GM12878 (cell line): ENCODE measurements at regions not wholly inside any gene's neighbourhood (a gene's known extent, or its start where the extent isn't known, plus 50 kb on each side); places are given as distances from the start of the nearest gene placed in this dataset.

ENCODE experiments used
- ATAC-seq: fragments of 200-7000 bp; cut with Tn5 transposase; 3 replicates; pipeline ENCODE4 v1.9.1; 2020; ENCODE audit warnings: mild to moderate bottlenecking, moderate library complexity
- BruUV-seq: library from RNA; stranded (reverse); fragments of 400-500 nt; replicated peaks from 2 replicates; lab custom pipeline; 2021; lab: Mats Ljungman, UMichigan
- CTCF ChIA-PET: fragments of 300-600 bp; sonication (Branson Sonifier 250); formaldehyde crosslinking; extraction: SDS; loops from one replicate; lab custom pipeline; 2021; ENCODE audit warnings: inconsistent platforms; lab: Yijun Ruan, JAX
- POLR2A ChIA-PET: fragments of 350-600 bp; formaldehyde crosslinking; extraction: SDS; loops from one replicate; lab custom pipeline; 2021; ENCODE audit warnings: inconsistent platforms; lab: Charles Lee
- RAD21 ChIA-PET: fragments of 300-600 bp; sonication (Branson Sonifier 250); formaldehyde crosslinking; loops from one replicate; lab custom pipeline; 2023; ENCODE audit warnings: antibody characterized with exemption; ENCODE audit not compliant: unreplicated experiment; lab: Charles Lee
- SMC1A ChIA-PET: fragments of 300-600 bp; sonication (Branson Sonifier 250); formaldehyde crosslinking; loops from one replicate; lab custom pipeline; 2023; ENCODE audit not compliant: unreplicated experiment, uncharacterized antibody; lab: Charles Lee
- DNase-seq: peaks from one replicate; pipeline ENCODE4 v3.0.0-alpha.2; 2011; ENCODE audit warnings: low read depth, low spot score
- FAIRE-seq: peaks from 3 replicates; lab custom pipeline; 2011; peaks lifted over from hg19 to GRCh38; lab: Jason Lieb, UNC
- H2AFZ ChIP-seq: 2 replicates; pipeline ENCODE4 v1.6.0; 2011; ENCODE audit warnings: low read depth, low read length, control low read depth; ENCODE audit not compliant: control insufficient read depth
- H3K27ac ChIP-seq: 2 replicates; pipeline ENCODE4 v1.5.1; 2011; ENCODE audit warnings: control low read depth; ENCODE audit not compliant: control insufficient read depth, insufficient read depth
- H3K27me3 ChIP-seq, 2 experiments: replicated peaks in 1 of 2; 2 replicates each; pipeline versions ENCODE4 v1.6.0 to v1.6.1; 2011; ENCODE audit warnings: low read length in 1 of 2; ENCODE audit not compliant: control insufficient read depth in 2 of 2, insufficient read depth in 2 of 2
- H3K36me3 ChIP-seq, 2 experiments: 2 replicates each; pipeline ENCODE4 v1.5.1; 2011; ENCODE audit warnings: low read length in 1 of 2; ENCODE audit not compliant: control insufficient read depth in 2 of 2, insufficient read depth in 2 of 2
- H3K4me1 ChIP-seq: 2 replicates; pipeline ENCODE4 v1.6.1; 2011; ENCODE audit warnings: mild to moderate bottlenecking, low read length, moderate library complexity, mixed read lengths; ENCODE audit not compliant: control insufficient read depth, insufficient read depth
- H3K4me2 ChIP-seq: 2 replicates; pipeline ENCODE4 v1.6.0; 2011; ENCODE audit warnings: control low read depth; ENCODE audit not compliant: control insufficient read depth, insufficient read depth
- H3K4me3 ChIP-seq: fragments of 200-600 bp; sonication (generic); 2 replicates; pipeline ENCODE4 v1.5.1; 2016
- H3K79me2 ChIP-seq: 2 replicates; pipeline ENCODE4 v1.6.0; 2011; ENCODE audit warnings: low read length; ENCODE audit not compliant: control insufficient read depth, insufficient read depth
- H3K9ac ChIP-seq: 2 replicates; pipeline ENCODE4 v1.8.0; 2011; ENCODE audit warnings: low read length, control low read depth, mixed read lengths; ENCODE audit not compliant: control insufficient read depth, insufficient read depth
- H3K9me3 ChIP-seq: replicated peaks from 3 replicates; pipeline ENCODE4 v1.5.1; 2011; ENCODE audit warnings: mild to moderate bottlenecking, low read length; ENCODE audit not compliant: control insufficient read depth, insufficient read depth
- H4K20me1 ChIP-seq: 2 replicates; pipeline ENCODE4 v1.6.0; 2011; ENCODE audit not compliant: control insufficient read depth, insufficient read depth
- ESRRA ChIP-seq: IDR thresholded peaks from 2 replicates; pipeline ENCODE4 v1.6.1; 2012; ENCODE audit warnings: mild to moderate bottlenecking, low read length, improper control_type of control experiment
- LARP7 ChIP-seq: fragments of 450-650 bp; IDR thresholded peaks from 2 replicates; pipeline ENCODE4 v1.6.1; 2017; ENCODE audit warnings: mild to moderate bottlenecking
- MTA2 ChIP-seq: fragments of 450-650 bp; IDR thresholded peaks from 2 replicates; pipeline ENCODE4 v1.6.1; 2016; ENCODE audit warnings: low read depth, mild to moderate bottlenecking, moderate library complexity
- NR2C1 ChIP-seq: fragments of 450-650 bp; IDR thresholded peaks from 2 replicates; pipeline ENCODE4 v1.6.1; 2017; ENCODE audit warnings: antibody characterized with exemption, mild to moderate bottlenecking, moderate library complexity
- RAD21 ChIP-seq: IDR thresholded peaks from 2 replicates; pipeline ENCODE4 v1.6.1; 2011; ENCODE audit warnings: mild to moderate bottlenecking, low read depth, low read length, moderate library complexity; ENCODE audit not compliant: insufficient read depth
- YBX1 ChIP-seq: fragments of 450-650 bp; IDR thresholded peaks from 2 replicates; pipeline ENCODE4 v1.6.1; 2016; ENCODE audit warnings: antibody characterized with exemption
- ZNF622 ChIP-seq: fragments of 450-650 bp; IDR thresholded peaks from 2 replicates; pipeline ENCODE4 v1.6.1; 2017; ENCODE audit warnings: mild to moderate bottlenecking, inconsistent platforms
- WGBS: methylation state at CpG from one replicate; pipeline ENCODE4 v1.1.6; 2016; ENCODE audit warnings: low lambda C conversion rate; ENCODE audit not compliant: insufficient replicate concordance, insufficient coverage; ENCODE audit errors: missing lambda C conversion rate; 5-methylcytosine and 5-hydroxymethylcytosine counted together
- in situ Hi-C: fragments of 300-500 bp; cut with MboI; formaldehyde crosslinking; loops from 9 replicates; pipeline ENCODE4 v1.14.3; 2018; ENCODE audit warnings: mixed read lengths
- intact Hi-C: fragments of 100-400 bp; cut with micrococcal nuclease; formaldehyde crosslinking; loops from one replicate; pipeline ENCODE4 v1.14.2; 2022; ENCODE audit not compliant: unreplicated experiment
- TF ChIP-seq, protein P1 (sequence below): fragments of 450-650 bp; conservative IDR thresholded peaks from 2 replicates; pipeline ENCODE4 v1.6.1; 2017; ENCODE audit warnings: mild to moderate bottlenecking, moderate library complexity
- TF ChIP-seq, protein P2 (sequence below): IDR thresholded peaks from 2 replicates; pipeline ENCODE4 v1.6.1; 2012; ENCODE audit warnings: low read length, inconsistent platforms
- TF ChIP-seq, protein P3 (sequence below): fragments of 150-350 bp; IDR thresholded peaks from 2 replicates; pipeline ENCODE4 v1.6.1; 2014; ENCODE audit warnings: mild to moderate bottlenecking, low read depth, low read length

DNA sequence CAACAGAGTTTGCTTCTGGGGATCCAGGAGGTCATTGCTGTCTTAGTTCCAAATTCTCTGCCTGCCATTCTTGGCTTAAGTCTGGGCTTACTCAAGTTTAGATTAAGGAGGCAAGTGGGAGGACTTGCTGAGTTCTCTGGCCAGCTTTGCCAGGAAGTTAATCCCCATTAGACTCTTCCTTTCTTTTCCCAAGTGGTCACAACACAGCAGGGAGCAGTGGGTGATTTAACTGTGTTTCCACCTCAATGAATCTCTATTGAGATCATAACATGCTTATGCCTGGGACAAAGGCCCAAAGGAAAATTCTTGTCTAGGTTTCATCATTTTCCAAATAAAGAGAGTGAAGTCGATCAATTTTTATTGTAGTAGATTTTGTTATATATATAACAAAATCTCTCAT, 1159.6 kb downstream of the SORCS3 start:
- no peak overlapping the region for H3K4me2 ChIP-seq
- H3K79me2 ChIP-seq: no peaks in the 10 kb centered on the region
- no peaks in the 10 kb centered on the region for H3K36me3 ChIP-seq
- no TSS peak for BruUV-seq
- RAD21 ChIA-PET: no interaction called here
- WGBS: 19% methylated on average over 1 of the region's 1 CpG
- no peak overlapping the region for H3K4me3 ChIP-seq
- H2AFZ ChIP-seq: no peak overlapping the region
- POLR2A ChIA-PET: no interaction called here
- in situ Hi-C loops: no loop called here
- no peak for TF ChIP-seq MTA2
- TF ChIP-seq NR2C1: no peak
- TF ChIP-seq ZNF622: no peak
- TF ChIP-seq YBX1: no peak
- TF ChIP-seq, protein P1, sequence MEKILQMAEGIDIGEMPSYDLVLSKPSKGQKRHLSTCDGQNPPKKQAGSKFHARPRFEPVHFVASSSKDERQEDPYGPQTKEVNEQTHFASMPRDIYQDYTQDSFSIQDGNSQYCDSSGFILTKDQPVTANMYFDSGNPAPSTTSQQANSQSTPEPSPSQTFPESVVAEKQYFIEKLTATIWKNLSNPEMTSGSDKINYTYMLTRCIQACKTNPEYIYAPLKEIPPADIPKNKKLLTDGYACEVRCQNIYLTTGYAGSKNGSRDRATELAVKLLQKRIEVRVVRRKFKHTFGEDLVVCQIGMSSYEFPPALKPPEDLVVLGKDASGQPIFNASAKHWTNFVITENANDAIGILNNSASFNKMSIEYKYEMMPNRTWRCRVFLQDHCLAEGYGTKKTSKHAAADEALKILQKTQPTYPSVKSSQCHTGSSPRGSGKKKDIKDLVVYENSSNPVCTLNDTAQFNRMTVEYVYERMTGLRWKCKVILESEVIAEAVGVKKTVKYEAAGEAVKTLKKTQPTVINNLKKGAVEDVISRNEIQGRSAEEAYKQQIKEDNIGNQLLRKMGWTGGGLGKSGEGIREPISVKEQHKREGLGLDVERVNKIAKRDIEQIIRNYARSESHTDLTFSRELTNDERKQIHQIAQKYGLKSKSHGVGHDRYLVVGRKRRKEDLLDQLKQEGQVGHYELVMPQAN: no peak
- TF ChIP-seq LARP7: no peak
- TF ChIP-seq, protein P2, sequence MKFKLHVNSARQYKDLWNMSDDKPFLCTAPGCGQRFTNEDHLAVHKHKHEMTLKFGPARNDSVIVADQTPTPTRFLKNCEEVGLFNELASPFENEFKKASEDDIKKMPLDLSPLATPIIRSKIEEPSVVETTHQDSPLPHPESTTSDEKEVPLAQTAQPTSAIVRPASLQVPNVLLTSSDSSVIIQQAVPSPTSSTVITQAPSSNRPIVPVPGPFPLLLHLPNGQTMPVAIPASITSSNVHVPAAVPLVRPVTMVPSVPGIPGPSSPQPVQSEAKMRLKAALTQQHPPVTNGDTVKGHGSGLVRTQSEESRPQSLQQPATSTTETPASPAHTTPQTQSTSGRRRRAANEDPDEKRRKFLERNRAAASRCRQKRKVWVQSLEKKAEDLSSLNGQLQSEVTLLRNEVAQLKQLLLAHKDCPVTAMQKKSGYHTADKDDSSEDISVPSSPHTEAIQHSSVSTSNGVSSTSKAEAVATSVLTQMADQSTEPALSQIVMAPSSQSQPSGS: no peak
- TF ChIP-seq, protein P3, sequence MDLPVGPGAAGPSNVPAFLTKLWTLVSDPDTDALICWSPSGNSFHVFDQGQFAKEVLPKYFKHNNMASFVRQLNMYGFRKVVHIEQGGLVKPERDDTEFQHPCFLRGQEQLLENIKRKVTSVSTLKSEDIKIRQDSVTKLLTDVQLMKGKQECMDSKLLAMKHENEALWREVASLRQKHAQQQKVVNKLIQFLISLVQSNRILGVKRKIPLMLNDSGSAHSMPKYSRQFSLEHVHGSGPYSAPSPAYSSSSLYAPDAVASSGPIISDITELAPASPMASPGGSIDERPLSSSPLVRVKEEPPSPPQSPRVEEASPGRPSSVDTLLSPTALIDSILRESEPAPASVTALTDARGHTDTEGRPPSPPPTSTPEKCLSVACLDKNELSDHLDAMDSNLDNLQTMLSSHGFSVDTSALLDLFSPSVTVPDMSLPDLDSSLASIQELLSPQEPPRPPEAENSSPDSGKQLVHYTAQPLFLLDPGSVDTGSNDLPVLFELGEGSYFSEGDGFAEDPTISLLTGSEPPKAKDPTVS: no peak
- TF ChIP-seq ESRRA: no peak
- TF ChIP-seq RAD21: no peak
- SMC1A ChIA-PET: interaction anchor here (0.7 kb wide), 1 partner anchor 200 kb away, joined by 3 read pairs; no protein-coding TSS in a partner anchor
- H3K9ac ChIP-seq: no peak overlapping the region
- no peak for DNase-seq
- H3K4me1 ChIP-seq: no peaks in the 10 kb centered on the region
- H4K20me1 ChIP-seq: no peaks in the 10 kb centered on the region
- ATAC-seq: no peak
- no peaks in the 10 kb centered on the region for H3K27me3 ChIP-seq
- H3K9me3 ChIP-seq: no peaks in the 10 kb centered on the region
- intact Hi-C loops: no loop called here
- FAIRE-seq: no peak
- no peak overlapping the region for H3K27ac ChIP-seq
- CTCF ChIA-PET: interaction anchor here (1.0 kb wide), 1 partner anchor 173 kb away, joined by 3 read pairs; no protein-coding TSS in a partner anchor
